ENCODE measurements at regions not wholly inside any gene's neighbourhood (a gene's known extent, or its start where the extent isn't known, plus 50 kb on each side); places are given as distances from the start of the nearest gene placed in this dataset.
"Not testable (repeated sequence)": the region's sequence is repeated elsewhere in the genome, so short reads cannot be mapped to it uniquely, and the experiment has no call there.

- no peak for DNase-seq (ENCODE audit: low read depth)
These were observed 68.0 kb upstream of the RAB6C start for GRCh38 chr2:129911363-129912065.

- DNase-seq (ENCODE audit: low read depth): no peak
These were observed 67.2 kb upstream of the RAB6C start for GRCh38 chr2:129912066-129912820.

- DNase-seq (ENCODE audit: low read depth): no peak
These were observed 66.4 kb upstream of the RAB6C start for GRCh38 chr2:129912871-129913694.

GRCh38 chr2:129913695-129914495 lies 65.6 kb upstream of the RAB6C start:
- DNase-seq (ENCODE audit: low read depth): no peak

GRCh38 chr2:129914538-129915302 lies 64.7 kb upstream of the RAB6C start:
- DNase-seq (ENCODE audit: low read depth): no peak

- no peak for DNase-seq (ENCODE audit: low read depth)
These were observed 64.1 kb upstream of the RAB6C start for GRCh38 chr2:129915303-129915840.

GRCh38 chr2:129918604-129919003 lies 60.9 kb upstream of the RAB6C start:
- no peak for DNase-seq (ENCODE audit: low read depth)

- no peak for DNase-seq (ENCODE audit: low read depth)
These were observed 56.7 kb upstream of the RAB6C start for GRCh38 chr2:129922571-129923264.

GRCh38 chr2:129923265-129924091 lies 56.0 kb upstream of the RAB6C start:
- peak; percentile 47 for DNase-seq (ENCODE audit: low read depth)

GRCh38 chr2:129924115-129924514 lies 55.4 kb upstream of the RAB6C start:
- not testable (repeated sequence) for DNase-seq (ENCODE audit: low read depth)

- DNase-seq (ENCODE audit: low read depth): no peak
These were observed 54.1 kb upstream of the RAB6C start for GRCh38 chr2:129925381-129925780.

- no peak for DNase-seq (ENCODE audit: low read depth)
These were observed 51.8 kb upstream of the RAB6C start for GRCh38 chr2:129927696-129928095.

GRCh38 chr2:129929321-129930290 lies 49.9 kb upstream of the RAB6C start:
- no peak for DNase-seq (ENCODE audit: low read depth)

Data from HT1080 (cell line).